HEK293 (cell line): ENCODE measurements at regions not wholly inside any gene's neighbourhood (a gene's known extent, or its start where the extent isn't known, plus 50 kb on each side); places are given as distances from the start of the nearest gene placed in this dataset.

Experiments
- TCF7L2 ChIP-seq: IDR thresholded peaks from 2 replicates; pipeline ENCODE4 v1.6.1; 2011; ENCODE audit warnings: low read depth, mild to moderate bottlenecking, inconsistent platforms, low read length, moderate library complexity, borderline replicate concordance
- ZSCAN18 ChIP-seq: fragments of 450-650 bp; formaldehyde crosslinking; IDR thresholded peaks from 2 replicates; pipeline ENCODE4 v1.5.1; 2016; ENCODE audit warnings: missing biosample characterization, missing genetic modification characterization

GRCh38 chr5:133876266-133876665, 92.2 kb downstream of the C5orf15 start:
- no peak for TF ChIP-seq ZSCAN18 (tag by site-specific recombination)
- TF ChIP-seq TCF7L2: no peak
